AG09309 (cell line): ENCODE measurements at regions not wholly inside any gene's neighbourhood (a gene's known extent, or its start where the extent isn't known, plus 50 kb on each side); places are given as distances from the start of the nearest gene placed in this dataset.

Source experiments
- DNase-seq: peaks from one replicate; pipeline ENCODE4 v3.0.0-alpha.2; 2010; ENCODE audit warnings: low read depth
- H3K4me3 ChIP-seq: 2 replicates; pipeline ENCODE4 v1.5.1; 2011; ENCODE audit warnings: mild to moderate bottlenecking, low read depth, low read length, moderate library complexity; ENCODE audit not compliant: control insufficient read depth
- CTCF ChIP-seq: IDR thresholded peaks from 2 replicates; pipeline ENCODE4 v1.5.1; 2011; ENCODE audit warnings: mild to moderate bottlenecking, low read depth, low read length, inconsistent platforms; ENCODE audit not compliant: insufficient read depth, control insufficient read depth; ENCODE audit errors: missing control alignments

GRCh38 chr20:48236000-48236970, 451.0 kb upstream of the SULF2 start:
- no peak for DNase-seq
- no peak for TF ChIP-seq CTCF

GRCh38 chr20:48234951-48235350, 449.7 kb upstream of the SULF2 start:
- DNase-seq = no peak
- H3K4me3 ChIP-seq = no peak overlapping the region
- TF ChIP-seq CTCF = no peak

More at GRCh38 chr20:48236000-48236970, 451.0 kb upstream of the SULF2 start:
- no peak overlapping the region for H3K4me3 ChIP-seq

GRCh38 chr20:48231253-48231930, 446.1 kb upstream of the SULF2 start:
- TF ChIP-seq CTCF = no peak
- DNase-seq = no peak
- H3K4me3 ChIP-seq = no peak overlapping the region

GRCh38 chr20:48230216-48230615, 444.9 kb upstream of the SULF2 start:
- DNase-seq = no peak
- no peak overlapping the region for H3K4me3 ChIP-seq
- TF ChIP-seq CTCF = no peak

- no peak for DNase-seq
- TF ChIP-seq CTCF = no peak
- no peak overlapping the region for H3K4me3 ChIP-seq
Measured at GRCh38 chr20:48227381-48227780, 442.1 kb upstream of the SULF2 start.

GRCh38 chr20:48226642-48227041, 441.4 kb upstream of the SULF2 start:
- DNase-seq = no peak
- no peak overlapping the region for H3K4me3 ChIP-seq
- TF ChIP-seq CTCF = no peak
